Common myeloid progenitor, CD34-positive (primary cell): ENCODE measurements at regions not wholly inside any gene's neighbourhood (a gene's known extent, or its start where the extent isn't known, plus 50 kb on each side); places are given as distances from the start of the nearest gene placed in this dataset.
"Not testable (repeated sequence)": the region's sequence is repeated elsewhere in the genome, so short reads cannot be mapped to it uniquely, and the experiment has no call there.

Experiments used
- CTCF ChIA-PET: fragments of 350-600 bp; sonication (Branson Sonifier 250); formaldehyde crosslinking; loops from one replicate; lab custom pipeline; 2021; ENCODE audit warnings: antibody characterized with exemption; lab: Charles Lee
- POLR2A ChIA-PET: fragments of 350-600 bp; sonication (Branson Sonifier 250); formaldehyde crosslinking; loops from one replicate; lab custom pipeline; 2021; ENCODE audit warnings: antibody characterized with exemption; lab: Charles Lee
- DNase-seq, 3 donors: peaks; one replicate each; pipeline versions ENCODE4 v3.0.0 to v3.0.0-alpha.2; 2013
- H3K27ac ChIP-seq, 2 experiments: 1 replicate in 1 of 2; 2 replicates in 1 of 2; pipeline ENCODE4 v1.7.0; 2013; ENCODE audit warnings: inconsistent platforms in 2 of 2, low read length in 2 of 2, mild to moderate bottlenecking in 2 of 2, low read depth in 1 of 2, moderate library complexity in 1 of 2; ENCODE audit not compliant: severe bottlenecking in 2 of 2, insufficient read depth in 1 of 2, poor library complexity in 1 of 2
- H3K27me3 ChIP-seq, 5 experiments: replicated peaks in 2 of 5; 1 replicate in 3 of 5; 2 replicates in 2 of 5; pipeline versions ENCODE4 v1.6.1 to v1.7.0; 2013; ENCODE audit warnings: low read length in 4 of 5, mild to moderate bottlenecking in 2 of 5, moderate library complexity in 2 of 5, inconsistent platforms in 1 of 5; ENCODE audit not compliant: insufficient read depth in 5 of 5, control insufficient read depth in 4 of 5
- H3K36me3 ChIP-seq, 4 experiments: 1 replicate in 2 of 4; 2 replicates in 2 of 4; pipeline versions ENCODE4 v1.6.1 to v1.7.0; 2013; ENCODE audit warnings: low read length in 3 of 4, control low read depth in 1 of 4, mild to moderate bottlenecking in 1 of 4; ENCODE audit not compliant: control insufficient read depth in 4 of 4, insufficient read depth in 4 of 4
- H3K4me1 ChIP-seq, 4 experiments: 1 replicate in 3 of 4; 2 replicates in 1 of 4; pipeline versions ENCODE4 v1.6.1 to v1.7.1; 2013; ENCODE audit warnings: low read length in 3 of 4, mild to moderate bottlenecking in 3 of 4, control low read depth in 1 of 4, inconsistent platforms in 1 of 4, moderate library complexity in 1 of 4; ENCODE audit not compliant: control insufficient read depth in 4 of 4, insufficient read depth in 4 of 4; ENCODE audit errors: control extremely low read depth in 1 of 4
- H3K4me3 ChIP-seq, 7 experiments: 1 replicate in 4 of 7; 2 replicates in 3 of 7; pipeline versions ENCODE4 v1.5.1 to v1.7.0; 2013; ENCODE audit warnings: mild to moderate bottlenecking in 7 of 7, low read length in 6 of 7, moderate library complexity in 6 of 7, inconsistent platforms in 2 of 7, low read depth in 2 of 7, control low read depth in 1 of 7; ENCODE audit not compliant: insufficient read depth in 4 of 7, control insufficient read depth in 1 of 7; ENCODE audit errors: extremely low read depth in 1 of 7
- H3K9me3 ChIP-seq, 5 experiments: 1 replicate in 4 of 5; 2 replicates in 1 of 5; pipeline versions ENCODE4 v1.6.1 to v1.7.1; 2013; ENCODE audit warnings: low read length in 4 of 5, mild to moderate bottlenecking in 2 of 5, inconsistent platforms in 1 of 5, low read depth in 1 of 5, moderate library complexity in 1 of 5; ENCODE audit not compliant: control insufficient read depth in 4 of 5, insufficient read depth in 2 of 5; ENCODE audit errors: control extremely low read depth in 1 of 5
- WGBS: methylation state at CpG from one replicate; pipeline ENCODE4 v1.1.5; 2013; ENCODE audit not compliant: insufficient coverage; 5-methylcytosine and 5-hydroxymethylcytosine counted together

GRCh38 chr21:7743940-7744339, 2777.4 kb upstream of the TPTE start:
- H3K9me3 ChIP-seq, H3K4me1 ChIP-seq, CTCF ChIA-PET, H3K27me3 ChIP-seq, DNase-seq, H3K36me3 ChIP-seq, H3K4me3 ChIP-seq, H3K27ac ChIP-seq, POLR2A ChIA-PET: not testable (repeated sequence)
- WGBS = no CpG with 5 or more reads among the region's 8 CpGs

- H3K4me3 ChIP-seq, DNase-seq, CTCF ChIA-PET, H3K36me3 ChIP-seq, POLR2A ChIA-PET, H3K27me3 ChIP-seq, H3K9me3 ChIP-seq, H3K4me1 ChIP-seq, H3K27ac ChIP-seq: not testable (repeated sequence)
- WGBS = no CpG with 5 or more reads among the region's 49 CpGs
Measured at GRCh38 chr21:7744406-7745099, 2776.8 kb upstream of the TPTE start.

GRCh38 chr21:7745100-7745450, 2776.3 kb upstream of the TPTE start:
- H3K4me3 ChIP-seq, H3K36me3 ChIP-seq, DNase-seq, CTCF ChIA-PET, H3K27me3 ChIP-seq, POLR2A ChIA-PET, H3K27ac ChIP-seq, H3K9me3 ChIP-seq, H3K4me1 ChIP-seq: not testable (repeated sequence)
- WGBS = no CpG with 5 or more reads among the region's 33 CpGs

- POLR2A ChIA-PET, H3K9me3 ChIP-seq, CTCF ChIA-PET, H3K27me3 ChIP-seq, H3K36me3 ChIP-seq, H3K4me1 ChIP-seq, H3K27ac ChIP-seq, H3K4me3 ChIP-seq, DNase-seq: not testable (repeated sequence)
- WGBS = no CpG with 5 or more reads among the region's 2 CpGs
Measured at GRCh38 chr21:7747964-7748363, 2773.4 kb upstream of the TPTE start.

- H3K36me3 ChIP-seq, H3K4me1 ChIP-seq, DNase-seq, H3K27ac ChIP-seq, H3K27me3 ChIP-seq, H3K9me3 ChIP-seq, H3K4me3 ChIP-seq, CTCF ChIA-PET, POLR2A ChIA-PET: not testable (repeated sequence)
- WGBS = no CpG with 5 or more reads among the region's 2 CpGs
Measured at GRCh38 chr21:7752611-7753010, 2768.8 kb upstream of the TPTE start.

DNA sequence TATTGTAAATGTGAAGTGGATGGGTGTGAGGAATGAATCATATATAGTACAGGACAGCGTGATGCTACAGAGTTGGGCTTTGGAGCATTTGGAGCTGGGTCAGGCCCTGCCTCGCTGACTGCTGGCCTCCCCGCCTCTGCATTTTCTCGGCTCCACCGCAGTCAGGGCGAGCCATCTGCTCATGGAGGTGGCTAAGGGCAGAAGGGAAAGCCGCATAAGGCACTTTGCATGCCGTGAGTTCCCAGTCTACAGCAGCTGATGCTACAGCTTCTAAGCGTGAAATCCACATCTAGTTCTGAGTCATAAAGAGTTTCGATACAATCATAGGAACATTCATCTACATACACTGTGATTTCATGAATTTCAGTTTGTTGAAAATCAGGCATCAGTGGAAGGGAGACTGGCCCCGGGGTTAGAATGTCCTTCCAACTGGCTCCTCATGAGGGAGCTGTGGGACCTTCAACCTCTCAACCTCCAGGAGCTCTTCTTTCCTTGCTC, 2768.0 kb upstream of the TPTE start:
- CTCF ChIA-PET, DNase-seq, H3K36me3 ChIP-seq: not testable (repeated sequence)

GRCh38 chr21:7769985-7770384, 2751.4 kb upstream of the TPTE start:
- H3K27me3 ChIP-seq, H3K36me3 ChIP-seq, H3K9me3 ChIP-seq, H3K4me1 ChIP-seq, DNase-seq, CTCF ChIA-PET, POLR2A ChIA-PET, H3K4me3 ChIP-seq, H3K27ac ChIP-seq: not testable (repeated sequence)
- WGBS = no CpG with 5 or more reads among the region's 5 CpGs

More for the DNA sequence above, 2768.0 kb upstream of the TPTE start:
- H3K4me3 ChIP-seq, H3K27me3 ChIP-seq, POLR2A ChIA-PET, H3K27ac ChIP-seq, H3K9me3 ChIP-seq, H3K4me1 ChIP-seq: not testable (repeated sequence)
- no CpG with 5 or more reads among the region's 11 CpGs for WGBS
